RCC 7860 (cell line): ENCODE measurements at regions not wholly inside any gene's neighbourhood (a gene's known extent, or its start where the extent isn't known, plus 50 kb on each side); places are given as distances from the start of the nearest gene placed in this dataset.

Experiments used
- DNase-seq: peaks from one replicate; pipeline ENCODE4 v3.0.0-alpha.2; 2015; ENCODE audit warnings: low spot score
- FAIRE-seq: peaks from 2 replicates; lab custom pipeline; 2012; peaks lifted over from hg19 to GRCh38; lab: Jason Lieb, UNC

GRCh38 chrX:42531441-42531840 lies 246.5 kb downstream of the PPP1R2C start:
- no peak for FAIRE-seq
- DNase-seq = no peak

- DNase-seq (peak; percentile 62), FAIRE-seq (peak; percentile 55)
These were observed 247.9 kb downstream of the PPP1R2C start for GRCh38 chrX:42530027-42530426.

- DNase-seq (peak; percentile 94), FAIRE-seq (peak; percentile 97)
These were observed 253.6 kb downstream of the PPP1R2C start for GRCh38 chrX:42524379-42524778.

DNA sequence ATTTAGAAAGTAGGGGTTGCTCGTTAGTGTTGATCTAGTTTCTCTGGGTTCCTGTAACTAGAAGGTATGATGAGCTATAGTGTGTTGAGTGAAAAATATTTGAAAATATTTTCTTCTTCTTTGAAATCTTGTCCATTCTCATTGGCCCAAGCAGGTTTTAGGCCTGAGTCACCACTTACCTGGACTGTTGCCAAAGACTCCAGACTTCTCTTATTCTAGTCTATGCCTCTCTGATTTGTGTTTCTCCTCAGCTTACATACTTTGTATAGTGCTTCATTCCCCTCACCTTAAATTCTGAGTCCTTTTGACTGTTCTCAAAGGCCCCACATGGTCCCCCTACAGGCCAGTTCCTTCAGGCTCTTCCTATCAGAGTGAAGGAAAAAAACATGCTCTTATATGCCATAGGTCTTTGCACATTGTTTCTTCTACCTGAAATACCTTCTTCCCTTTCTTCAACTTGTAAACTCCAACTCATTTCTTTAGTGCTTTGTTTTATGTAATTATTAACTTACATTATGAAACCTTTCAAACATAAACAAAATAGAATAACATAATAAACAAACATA lies 258.2 kb downstream of the PPP1R2C start:
- DNase-seq (peak; percentile 38), FAIRE-seq (peak; percentile 83)

GRCh38 chrX:42515939-42516338 lies 262.0 kb downstream of the PPP1R2C start:
- DNase-seq = no peak
- FAIRE-seq = no peak

- FAIRE-seq (no peak), DNase-seq (no peak)
These were observed 272.9 kb downstream of the PPP1R2C start for GRCh38 chrX:42505016-42505415.

DNA sequence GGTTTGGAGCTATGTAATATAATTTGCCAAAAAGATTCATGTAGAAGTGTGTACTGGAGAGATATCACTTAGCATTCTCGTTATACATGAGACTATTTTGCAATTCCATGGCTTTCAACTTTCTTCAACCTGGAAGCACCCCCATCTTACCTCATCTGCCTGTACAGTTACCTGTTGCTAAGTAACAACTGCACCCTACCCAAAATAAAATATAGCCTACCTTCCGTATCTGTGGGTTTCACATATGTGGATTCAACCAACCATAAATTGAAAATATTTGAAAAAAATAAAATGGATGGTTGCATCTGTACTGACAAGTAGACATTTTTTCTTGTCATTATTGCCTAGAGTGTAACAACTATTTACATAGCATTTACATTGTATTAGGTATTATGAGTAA lies 278.3 kb downstream of the PPP1R2C start:
- DNase-seq (no peak), FAIRE-seq (no peak)

DNA sequence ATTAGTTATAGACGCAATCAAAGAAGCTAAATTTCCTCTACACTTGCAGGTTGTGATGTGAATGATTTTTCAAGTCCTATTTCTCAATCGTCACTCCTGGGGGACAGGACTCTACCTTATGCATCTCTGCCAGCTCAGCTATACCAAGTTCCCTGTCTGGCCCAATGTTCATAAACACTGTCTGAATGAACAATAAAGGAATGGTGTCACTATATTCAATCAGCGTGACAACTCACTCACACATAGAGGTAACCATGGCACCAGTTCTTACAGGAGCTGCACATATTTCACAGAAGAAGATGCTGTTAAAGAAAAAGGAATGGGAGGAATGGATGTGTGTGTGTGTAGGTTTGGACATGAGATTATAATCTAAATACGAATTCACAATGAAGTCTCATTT lies 280.6 kb downstream of the PPP1R2C start:
- FAIRE-seq (no peak), DNase-seq (no peak)

DNA sequence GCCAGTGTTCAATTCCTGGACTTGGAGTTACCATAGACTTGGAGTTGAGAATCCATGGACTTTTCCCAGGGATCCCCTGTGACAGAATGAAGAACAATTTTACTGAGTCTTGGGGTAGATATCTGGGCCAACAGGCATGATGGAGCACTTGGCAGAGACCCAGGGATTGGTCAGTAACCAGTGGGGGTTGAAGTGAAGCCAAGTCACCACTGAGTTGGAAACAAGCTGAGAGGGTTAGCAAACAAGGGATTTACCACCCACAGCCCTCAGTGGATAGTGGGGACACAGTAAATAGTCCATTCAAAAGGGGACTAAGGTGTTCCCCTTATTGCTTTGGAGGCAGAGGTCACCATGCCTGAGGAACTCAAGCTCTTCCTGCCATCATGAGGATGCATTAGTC lies 281.7 kb downstream of the PPP1R2C start:
- no peak for FAIRE-seq

DNA sequence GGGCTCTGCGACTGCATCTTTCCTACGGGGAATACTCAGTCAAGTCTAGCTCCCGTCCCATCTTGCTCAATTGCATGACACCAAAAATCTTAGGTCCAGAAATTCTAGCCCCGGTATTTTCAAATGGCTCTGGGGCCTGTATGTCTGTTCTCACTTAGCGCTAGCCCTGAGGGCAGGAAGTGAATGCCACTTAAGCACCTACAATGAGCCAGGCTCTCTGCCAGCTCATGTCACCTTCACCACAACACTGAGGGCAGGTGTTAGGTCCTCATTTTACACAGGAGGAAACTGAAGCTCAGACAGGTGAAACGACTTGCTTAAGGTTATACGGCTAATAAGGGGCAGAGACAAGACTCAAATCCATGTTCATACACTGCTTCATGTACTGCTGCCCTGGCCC lies 282.8 kb downstream of the PPP1R2C start:
- DNase-seq = no peak
- no peak for FAIRE-seq

More for the DNA sequence above, 281.7 kb downstream of the PPP1R2C start:
- peak; percentile 4 for DNase-seq

DNA sequence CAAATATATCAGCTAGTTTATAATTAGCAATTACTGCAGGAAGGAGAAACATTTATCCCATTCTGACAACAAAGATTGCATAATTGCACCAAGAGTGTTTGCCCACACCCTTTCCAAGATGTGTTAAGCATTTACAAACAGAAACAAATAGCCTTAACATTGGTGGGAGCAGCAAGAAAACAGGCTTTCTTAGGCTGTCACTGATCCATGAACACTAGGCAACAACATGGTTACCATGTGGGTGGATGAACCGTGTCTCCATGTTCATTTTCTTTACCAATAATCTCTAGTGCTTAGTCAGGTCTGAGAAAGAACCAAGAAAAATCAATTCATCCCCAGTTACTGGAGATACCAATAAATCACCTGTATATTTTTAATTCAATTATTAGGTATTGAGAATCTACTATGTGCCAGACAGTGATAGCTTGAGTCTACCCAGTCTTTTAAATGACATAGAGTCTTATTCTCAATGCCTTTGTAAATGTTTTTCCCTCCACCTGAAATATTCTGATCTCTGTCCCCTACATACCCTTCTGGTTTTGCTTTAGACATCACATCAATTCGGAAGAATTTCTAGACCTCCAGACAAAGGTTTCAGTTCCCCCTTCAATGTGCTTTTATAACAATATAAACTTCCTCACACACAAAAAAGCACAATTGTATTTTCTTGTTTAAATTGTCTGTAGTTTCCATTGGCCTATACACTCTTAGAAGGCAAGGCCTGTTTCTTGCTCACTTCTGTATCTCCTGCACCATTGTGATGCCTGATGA lies 286.6 kb downstream of the PPP1R2C start:
- no peak for FAIRE-seq
- DNase-seq = no peak

GRCh38 chrX:42490111-42490510 lies 287.9 kb downstream of the PPP1R2C start:
- DNase-seq = no peak
- no peak for FAIRE-seq

DNA sequence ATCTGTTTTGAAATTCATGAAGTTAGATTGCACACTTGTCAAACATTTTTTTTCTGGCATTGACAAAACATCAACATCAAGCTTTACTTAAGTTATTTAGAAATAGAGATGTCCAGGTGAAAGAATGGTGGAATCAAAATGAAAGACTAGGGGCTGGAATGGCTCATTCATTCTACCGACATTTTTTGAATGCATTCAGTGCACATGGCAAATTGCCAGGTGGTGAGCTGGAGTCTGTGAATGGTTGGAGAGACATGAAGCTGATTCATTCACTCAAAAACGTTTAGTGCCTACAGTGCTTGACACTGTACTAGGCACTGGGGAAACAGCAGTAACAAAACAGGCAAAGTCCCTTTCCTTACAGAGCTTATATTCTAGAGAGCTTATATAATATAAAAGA lies 292.4 kb downstream of the PPP1R2C start:
- FAIRE-seq (peak; percentile 77), DNase-seq (peak; percentile 52)

GRCh38 chrX:42484233-42484632 lies 293.7 kb downstream of the PPP1R2C start:
- FAIRE-seq (no peak), DNase-seq (no peak)

- no peak for FAIRE-seq
- no peak for DNase-seq
These were observed 300.6 kb downstream of the PPP1R2C start for GRCh38 chrX:42477396-42477795.

GRCh38 chrX:42472727-42473126 lies 305.2 kb downstream of the PPP1R2C start:
- DNase-seq (no peak), FAIRE-seq (no peak)

- DNase-seq (no peak), FAIRE-seq (no peak)
These were observed 311.5 kb downstream of the PPP1R2C start for GRCh38 chrX:42466332-42467046.

DNA sequence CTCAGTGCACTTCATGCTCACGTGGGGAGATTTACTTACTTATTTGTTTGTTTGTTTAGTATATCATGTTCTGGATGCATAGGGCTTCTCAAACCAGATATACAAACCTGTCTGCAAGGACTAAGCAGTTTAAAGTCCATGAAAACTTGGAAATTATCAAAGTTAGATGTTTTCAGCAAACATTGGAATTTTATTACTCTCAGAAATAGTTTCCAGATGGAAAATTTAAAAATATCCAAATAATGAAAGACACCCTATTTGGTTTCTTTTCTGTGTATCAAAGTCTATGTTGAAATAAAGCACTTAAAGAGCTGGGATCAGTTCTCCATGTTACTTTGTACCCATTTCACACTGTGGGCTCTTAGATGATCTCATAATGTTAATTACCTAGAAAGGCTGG lies 312.1 kb downstream of the PPP1R2C start:
- no peak for FAIRE-seq

GRCh38 chrX:42463706-42464490 lies 314.1 kb downstream of the PPP1R2C start:
- FAIRE-seq (no peak), DNase-seq (no peak)

More for the DNA sequence above, 312.1 kb downstream of the PPP1R2C start:
- no peak for DNase-seq

DNA sequence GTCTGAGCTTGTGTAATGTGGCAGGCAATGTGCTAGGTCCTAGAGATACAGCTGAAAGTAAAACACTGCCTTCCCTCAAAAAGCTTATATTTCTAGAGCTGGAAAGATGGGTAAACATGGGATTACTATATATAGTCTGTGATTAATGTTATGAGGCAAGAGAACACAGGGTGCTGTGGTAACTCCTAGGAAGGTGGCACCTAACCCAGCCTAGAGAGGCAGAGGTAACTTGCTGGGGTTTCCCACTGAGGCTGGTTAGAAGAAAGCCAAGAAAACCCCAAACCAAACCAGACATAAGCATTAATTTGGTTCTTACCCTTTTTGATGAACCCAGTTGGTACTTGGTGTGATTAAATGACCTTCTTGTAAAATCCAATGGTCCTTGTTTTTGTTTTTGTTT lies 315.0 kb downstream of the PPP1R2C start:
- DNase-seq = no peak
- no peak for FAIRE-seq

DNA sequence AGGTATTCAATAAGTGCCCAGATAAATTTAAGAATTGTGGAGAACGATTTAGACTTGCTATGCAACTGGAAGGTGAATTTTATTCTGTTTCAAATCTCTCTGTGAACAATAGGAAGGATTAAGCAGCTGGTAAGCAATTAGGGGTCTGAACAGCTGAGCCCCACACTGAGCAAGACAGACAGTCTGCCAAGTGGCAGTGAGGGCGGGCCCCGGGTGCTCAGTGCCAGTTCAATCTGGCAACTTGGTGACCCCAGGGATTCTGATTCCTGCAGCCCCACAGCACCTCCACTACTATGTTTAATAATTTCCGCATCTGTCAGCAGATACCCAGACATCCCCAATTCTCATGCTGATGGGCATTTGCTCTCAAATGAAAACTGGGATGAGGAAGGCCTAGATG lies 317.3 kb downstream of the PPP1R2C start:
- DNase-seq = no peak
- no peak for FAIRE-seq
